Heart left ventricle (tissue), 13 donors: ENCODE measurements at regions not wholly inside any gene's neighbourhood (a gene's known extent, or its start where the extent isn't known, plus 50 kb on each side); places are given as distances from the start of the nearest gene placed in this dataset.

Experiments
- CTCF ChIP-seq, 12 donors: fragments of 200-600 bp; sonication (generic) in 4 of 12; IDR thresholded peaks; one replicate each; pipeline versions ENCODE4 v1.5.0 to v1.8.0; 2018 to 2022; ENCODE audit warnings: antibody characterized with exemption in 12 of 12, mild to moderate bottlenecking in 5 of 12
- POLR2A ChIP-seq, 2 donors: fragments of 450-650 bp; IDR thresholded peaks; one replicate each; pipeline ENCODE4 v1.6.1; 2017; ENCODE audit warnings: antibody characterized with exemption in 2 of 2, mild to moderate bottlenecking in 2 of 2, moderate library complexity in 2 of 2
- donor health status: ischemic (EF 13 %, LVEDD 7.1; RV severe dilation, severe dysfunction).
- donor health status: DM: no; HTN: yes; CAD: no.
- donor health status: DM: no; HTN: no; CAD: no.
- donor health status: ischemic (EF 25% LVEDD 6.9; RV normal size, moderate dysfunction).
- donor health status: ischemic (EF 25% LVEDD 5.7; RV mildly dilated, moderate dysfunction).
- donor health status: ischemic (EF 35%, LVEDD 5.7; RV mildly dilated, moderate dysfunction).
- donor health status: nonischemic (EF 11% LVEDD 7.7; RV severe dilation, severe dysfunction).
- donor health status: DM: yes; HTN: yes; CAD: no.
- donor health status: PGD.
- donor health status: ischemic (EF 29% LVEDD 5.4; RV normal size, mild dysfunction).
- donor health status: nonischemic (EF 23%, LVEDD 6.1; RV moderate dilation, normal function).

GRCh38 chr5:36482812-36483211, 123.6 kb upstream of the SLC1A3 start:
- TF ChIP-seq CTCF (IDR thresholded peaks at IDR 0.05) (no peak), POLR2A (IDR thresholded peaks at IDR 0.05) (no peak)
